Activated CD8-positive, alpha-beta T cell treated with anti-CD3 and anti-CD28 coated beads for 36 hours (primary cell): ENCODE measurements at regions not wholly inside any gene's neighbourhood (a gene's known extent, or its start where the extent isn't known, plus 50 kb on each side); places are given as distances from the start of the nearest gene placed in this dataset.

Experiments
- ATAC-seq: fragments of 200-7000 bp; cut with Tn5 transposase; one replicate; pipeline ENCODE4 v1.10.0; 2021; ENCODE audit warnings: mild to moderate bottlenecking, moderate library complexity
- CTCF ChIA-PET: fragments of 350-600 bp; sonication (Branson Sonifier 250); formaldehyde crosslinking; loops from one replicate; lab custom pipeline; 2021; ENCODE audit warnings: antibody characterized with exemption; lab: Charles Lee
- POLR2A ChIA-PET: fragments of 350-600 bp; sonication (Branson Sonifier 250); formaldehyde crosslinking; loops from one replicate; lab custom pipeline; 2021; ENCODE audit warnings: antibody characterized with exemption; lab: Charles Lee
- DNase-seq: peaks from one replicate; pipeline ENCODE4 v3.0.0-alpha.2; 2020
- H3K27ac Mint-ChIP-seq: one replicate; pipeline ENCODE4 v1.8.0; 2021; ENCODE audit warnings: mild to moderate bottlenecking, mixed read lengths
- H3K27me3 Mint-ChIP-seq: one replicate; pipeline ENCODE4 v1.8.0; 2021; ENCODE audit warnings: mixed read lengths
- H3K36me3 Mint-ChIP-seq: one replicate; pipeline ENCODE4 v1.8.0; 2021; ENCODE audit warnings: low read depth, mixed read lengths
- H3K4me1 Mint-ChIP-seq: one replicate; pipeline ENCODE4 v1.8.0; 2021; ENCODE audit warnings: low read depth, mixed read lengths
- H3K4me3 Mint-ChIP-seq: one replicate; pipeline ENCODE4 v1.8.0; 2021; ENCODE audit warnings: mild to moderate bottlenecking, moderate library complexity, mixed read lengths
- H3K9me3 Mint-ChIP-seq: one replicate; pipeline ENCODE4 v1.8.0; 2021; ENCODE audit warnings: mixed read lengths
- intact Hi-C: fragments of 100-400 bp; cut with micrococcal nuclease; formaldehyde crosslinking; loops from one replicate; pipeline ENCODE4 v1.10.0; 2022
- TF ChIP-seq, protein P1 (sequence below): fragments of 200-600 bp; IDR thresholded peaks from one replicate; pipeline ENCODE4 v1.8.0; 2022; ENCODE audit warnings: antibody characterized with exemption, mild to moderate bottlenecking

DNA sequence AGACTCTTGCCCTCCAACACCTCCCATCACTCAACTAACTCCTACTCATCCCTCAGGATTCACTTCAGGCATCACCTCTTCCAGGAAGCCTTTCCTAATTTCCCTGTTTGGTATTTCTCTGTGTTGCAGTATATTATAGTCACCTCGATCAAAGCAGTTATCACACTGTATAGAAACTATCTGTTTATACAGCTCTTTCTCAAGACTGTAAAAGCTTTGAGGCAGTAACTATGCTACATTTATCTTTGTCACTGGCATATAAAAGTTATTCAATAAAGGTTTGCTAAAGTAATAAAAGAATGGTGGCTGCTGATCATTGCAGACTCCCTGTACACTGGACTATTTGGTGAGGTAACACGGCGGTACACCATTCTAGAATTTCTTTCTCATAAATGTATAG, 284.9 kb downstream of the PAX3 start:
- no peak overlapping the region for H3K4me3 Mint-ChIP-seq
- H3K27me3 Mint-ChIP-seq = peaks cover 6% of the 10 kb centered on the region
- H3K27ac Mint-ChIP-seq = no peak overlapping the region
- intact Hi-C loops = no loop called here
- no peak for ATAC-seq
- ChIA-PET POLR2A (no interaction called here), CTCF (no interaction called here)
- TF ChIP-seq, protein P1, sequence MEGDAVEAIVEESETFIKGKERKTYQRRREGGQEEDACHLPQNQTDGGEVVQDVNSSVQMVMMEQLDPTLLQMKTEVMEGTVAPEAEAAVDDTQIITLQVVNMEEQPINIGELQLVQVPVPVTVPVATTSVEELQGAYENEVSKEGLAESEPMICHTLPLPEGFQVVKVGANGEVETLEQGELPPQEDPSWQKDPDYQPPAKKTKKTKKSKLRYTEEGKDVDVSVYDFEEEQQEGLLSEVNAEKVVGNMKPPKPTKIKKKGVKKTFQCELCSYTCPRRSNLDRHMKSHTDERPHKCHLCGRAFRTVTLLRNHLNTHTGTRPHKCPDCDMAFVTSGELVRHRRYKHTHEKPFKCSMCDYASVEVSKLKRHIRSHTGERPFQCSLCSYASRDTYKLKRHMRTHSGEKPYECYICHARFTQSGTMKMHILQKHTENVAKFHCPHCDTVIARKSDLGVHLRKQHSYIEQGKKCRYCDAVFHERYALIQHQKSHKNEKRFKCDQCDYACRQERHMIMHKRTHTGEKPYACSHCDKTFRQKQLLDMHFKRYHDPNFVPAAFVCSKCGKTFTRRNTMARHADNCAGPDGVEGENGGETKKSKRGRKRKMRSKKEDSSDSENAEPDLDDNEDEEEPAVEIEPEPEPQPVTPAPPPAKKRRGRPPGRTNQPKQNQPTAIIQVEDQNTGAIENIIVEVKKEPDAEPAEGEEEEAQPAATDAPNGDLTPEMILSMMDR = no peak
- H3K9me3 Mint-ChIP-seq = no peaks in the 10 kb centered on the region
- no peak for DNase-seq
- no peaks in the 10 kb centered on the region for H3K36me3 Mint-ChIP-seq
- H3K4me1 Mint-ChIP-seq = no peaks in the 10 kb centered on the region

DNA sequence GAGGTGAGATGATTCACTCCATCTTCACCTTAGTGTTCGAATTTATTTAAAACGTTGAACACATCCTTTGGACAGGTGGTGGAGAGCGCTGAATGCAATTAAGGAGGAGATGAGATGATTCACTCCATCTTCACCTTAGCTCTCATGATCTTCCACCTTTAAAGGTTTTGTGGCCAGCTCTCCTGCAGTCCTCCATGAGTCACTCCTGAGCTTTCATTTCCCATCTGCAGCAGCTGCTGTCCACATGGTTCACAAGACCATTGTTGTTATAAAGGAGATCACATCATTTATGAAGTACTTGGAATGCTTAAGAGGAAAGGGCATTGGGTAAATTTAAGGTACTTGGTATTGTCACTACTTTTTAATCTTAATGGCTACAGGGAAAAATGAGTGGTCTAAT, 298.5 kb downstream of the PAX3 start:
- TF ChIP-seq, protein P1 = no peak
- intact Hi-C loops = no loop called here
- peaks cover 5% of the 10 kb centered on the region for H3K9me3 Mint-ChIP-seq
- ATAC-seq (no peak), DNase-seq (no peak)
- H3K36me3 Mint-ChIP-seq = no peaks in the 10 kb centered on the region
- no peaks in the 10 kb centered on the region for H3K27me3 Mint-ChIP-seq
- ChIA-PET CTCF (no interaction called here), POLR2A (no interaction called here)
- no peak overlapping the region for H3K27ac Mint-ChIP-seq
- H3K4me3 Mint-ChIP-seq = no peak overlapping the region
- H3K4me1 Mint-ChIP-seq = no peaks in the 10 kb centered on the region

DNA sequence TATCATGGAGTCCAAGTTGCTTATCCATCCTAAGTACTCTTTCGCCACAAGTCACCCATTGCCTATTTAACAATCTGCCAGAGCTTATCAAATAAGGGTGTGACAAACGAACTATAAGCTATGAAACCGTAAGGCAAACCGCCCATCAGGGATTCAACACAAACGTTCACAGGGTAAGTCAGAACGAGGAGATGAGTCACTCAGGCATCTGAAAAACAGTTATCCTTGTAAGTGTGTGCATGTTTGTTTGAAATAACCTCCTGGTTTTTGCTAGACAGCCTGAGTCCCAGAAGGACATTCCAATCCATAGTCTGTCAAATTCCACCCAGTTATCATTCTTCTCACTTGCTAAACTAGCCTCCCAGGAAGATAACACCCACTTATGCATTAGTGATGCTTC, 299.1 kb downstream of the PAX3 start:
- H3K9me3 Mint-ChIP-seq = peaks cover 5% of the 10 kb centered on the region
- H3K36me3 Mint-ChIP-seq = no peaks in the 10 kb centered on the region
- CTCF ChIA-PET = no interaction called here
- H3K27me3 Mint-ChIP-seq = no peaks in the 10 kb centered on the region
- no peak overlapping the region for H3K4me3 Mint-ChIP-seq
- TF ChIP-seq, protein P1 = no peak
- intact Hi-C loops = no loop called here
- POLR2A ChIA-PET = no interaction called here
- no peak for ATAC-seq
- no peak overlapping the region for H3K27ac Mint-ChIP-seq
- DNase-seq = no peak
- H3K4me1 Mint-ChIP-seq = no peaks in the 10 kb centered on the region

DNA sequence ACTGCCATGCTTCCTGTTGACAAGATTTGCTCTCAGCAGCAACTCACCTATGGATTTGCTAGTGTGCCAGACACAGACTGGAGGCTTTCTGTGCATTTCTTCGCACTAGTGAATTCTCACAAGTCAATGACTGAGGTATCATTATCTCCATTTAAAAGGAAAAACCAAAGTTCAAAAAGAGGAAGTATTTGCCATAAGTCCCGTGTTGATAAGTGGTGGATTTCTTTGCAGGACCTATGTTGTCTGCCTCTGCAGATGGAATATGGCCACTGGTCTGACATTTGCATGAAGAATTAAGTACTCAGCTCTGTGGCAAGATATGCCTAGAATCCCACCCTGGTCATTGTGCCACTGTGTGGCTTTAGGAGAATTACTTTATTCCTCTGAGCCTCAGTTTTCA, 299.6 kb downstream of the PAX3 start:
- no peak overlapping the region for H3K27ac Mint-ChIP-seq
- H3K4me3 Mint-ChIP-seq = no peak overlapping the region
- ATAC-seq (no peak), DNase-seq (no peak)
- intact Hi-C loops = no loop called here
- H3K36me3 Mint-ChIP-seq = no peaks in the 10 kb centered on the region
- peaks cover 5% of the 10 kb centered on the region for H3K9me3 Mint-ChIP-seq
- ChIA-PET POLR2A (no interaction called here), CTCF (no interaction called here)
- H3K4me1 Mint-ChIP-seq = no peaks in the 10 kb centered on the region
- TF ChIP-seq, protein P1 = no peak
- H3K27me3 Mint-ChIP-seq = no peaks in the 10 kb centered on the region

DNA sequence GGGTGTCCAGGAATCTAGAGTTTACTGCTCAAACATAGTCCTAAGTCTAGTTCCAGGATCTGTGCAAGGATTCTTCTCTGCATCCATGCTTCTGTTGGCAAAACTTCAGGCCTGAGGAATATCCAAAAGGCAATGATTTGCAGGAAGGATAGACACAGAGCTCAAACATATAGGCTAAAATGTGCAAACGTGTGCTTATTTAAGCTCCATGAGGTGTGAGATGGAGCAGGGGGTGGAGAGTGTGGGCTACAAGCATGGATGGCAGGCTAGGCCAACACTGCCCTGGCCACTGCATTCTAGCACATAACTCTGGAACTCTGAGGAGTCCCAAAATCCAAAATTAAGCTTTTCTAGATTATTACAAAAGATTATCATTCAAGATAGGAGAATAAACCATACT, 301.1 kb downstream of the PAX3 start:
- Mint-ChIP-seq H3K4me1 (no peaks in the 10 kb centered on the region), H3K4me3 (no peak overlapping the region), H3K36me3 (no peaks in the 10 kb centered on the region), H3K9me3 (no peaks in the 10 kb centered on the region), H3K27me3 (no peaks in the 10 kb centered on the region), H3K27ac (no peak overlapping the region)
- ATAC-seq (no peak), DNase-seq (no peak)
- POLR2A ChIA-PET = no interaction called here
- intact Hi-C loops = no loop called here
- CTCF ChIA-PET = no interaction called here
- TF ChIP-seq, protein P1 = no peak
